Liver (tissue), 7 donors: ENCODE measurements at regions not wholly inside any gene's neighbourhood (a gene's known extent, or its start where the extent isn't known, plus 50 kb on each side); places are given as distances from the start of the nearest gene placed in this dataset.

ENCODE experiments used
- DNase-seq: peaks from one replicate; pipeline ENCODE4 v3.0.0-alpha.2; 2017; ENCODE audit warnings: low spot score
- H3K27ac ChIP-seq, 2 donors: one replicate each; pipeline ENCODE4 v1.7.0; 2013; ENCODE audit warnings: inconsistent platforms in 2 of 2, low read length in 2 of 2, control low read depth in 1 of 2, low read depth in 1 of 2, mild to moderate bottlenecking in 1 of 2
- H3K27me3 ChIP-seq, 4 donors: one replicate each; pipeline versions ENCODE4 v1.6.1 to v1.7.0; 2013; ENCODE audit warnings: low read length in 3 of 4, inconsistent platforms in 1 of 4, mild to moderate bottlenecking in 1 of 4, moderate library complexity in 1 of 4; ENCODE audit not compliant: control insufficient read depth in 4 of 4, insufficient read depth in 4 of 4
- H3K36me3 ChIP-seq, 4 donors: one replicate each; pipeline versions ENCODE4 v1.6.1 to v1.7.0; 2013; ENCODE audit warnings: low read length in 3 of 4, mild to moderate bottlenecking in 3 of 4, low read depth in 1 of 4, moderate library complexity in 1 of 4; ENCODE audit not compliant: control insufficient read depth in 4 of 4, insufficient read depth in 3 of 4
- H3K4me1 ChIP-seq, 4 donors: one replicate each; pipeline versions ENCODE4 v1.6.1 to v1.7.0; 2013; ENCODE audit warnings: low read length in 3 of 4, mild to moderate bottlenecking in 3 of 4, moderate library complexity in 1 of 4; ENCODE audit not compliant: control insufficient read depth in 4 of 4, insufficient read depth in 4 of 4
- H3K4me3 ChIP-seq, 3 donors: one replicate each; pipeline versions ENCODE4 v1.6.1 to v1.7.0; 2013; ENCODE audit warnings: low read length in 3 of 3, control low read depth in 1 of 3, low read depth in 1 of 3, mild to moderate bottlenecking in 1 of 3
- H3K9ac ChIP-seq, 2 donors: one replicate each; pipeline ENCODE4 v1.7.0; 2013; ENCODE audit warnings: low read length in 2 of 2, mild to moderate bottlenecking in 2 of 2, moderate library complexity in 2 of 2, control low read depth in 1 of 2, low read depth in 1 of 2
- H3K9me3 ChIP-seq, 4 donors: one replicate each; pipeline versions ENCODE4 v1.6.1 to v1.7.0; 2013; ENCODE audit warnings: low read length in 3 of 4; ENCODE audit not compliant: control insufficient read depth in 4 of 4
- EGR1 ChIP-seq, 2 donors: IDR thresholded peaks; 2 replicates each; pipeline ENCODE4 v1.6.1; 2016 to 2018; ENCODE audit warnings: antibody characterized with exemption in 2 of 2, low read depth in 2 of 2
- FOXA1 ChIP-seq: IDR thresholded peaks from 2 replicates; pipeline ENCODE4 v1.6.1; 2016; ENCODE audit warnings: antibody characterized with exemption
- FOXA2 ChIP-seq: IDR thresholded peaks from 2 replicates; pipeline ENCODE4 v1.6.1; 2016; ENCODE audit warnings: antibody characterized with exemption
- GABPA ChIP-seq, 2 donors: IDR thresholded peaks in 1 of 2; conservative IDR thresholded peaks in 1 of 2; 2 replicates each; pipeline ENCODE4 v1.6.1; 2016; ENCODE audit warnings: antibody characterized with exemption in 2 of 2, mild to moderate bottlenecking in 1 of 2, moderate library complexity in 1 of 2
- HNF4A ChIP-seq, 2 donors: conservative IDR thresholded peaks; 2 replicates each; pipeline ENCODE4 v1.6.1; 2016; ENCODE audit warnings: antibody characterized with exemption in 2 of 2, mild to moderate bottlenecking in 2 of 2
- HNF4G ChIP-seq: IDR thresholded peaks from 2 replicates; pipeline ENCODE4 v1.6.1; 2016; ENCODE audit warnings: antibody characterized with exemption
- JUND ChIP-seq, 2 donors: IDR thresholded peaks; 2 replicates each; pipeline ENCODE4 v1.6.1; 2016; ENCODE audit warnings: antibody characterized with exemption in 2 of 2
- NR2F2 ChIP-seq: IDR thresholded peaks from 2 replicates; pipeline ENCODE4 v1.6.1; 2016; ENCODE audit warnings: antibody characterized with exemption
- RXRA ChIP-seq, 2 donors: IDR thresholded peaks; 2 replicates each; pipeline ENCODE4 v1.6.1; 2017 to 2018; ENCODE audit warnings: antibody characterized with exemption in 2 of 2, mild to moderate bottlenecking in 1 of 2
- SP1 ChIP-seq: IDR thresholded peaks from 2 replicates; pipeline ENCODE4 v1.6.1; 2018; ENCODE audit warnings: antibody characterized with exemption, mild to moderate bottlenecking
- TAF1 ChIP-seq: conservative IDR thresholded peaks from 2 replicates; pipeline ENCODE4 v1.6.1; 2016; ENCODE audit warnings: antibody characterized with exemption, mild to moderate bottlenecking
- YY1 ChIP-seq: IDR thresholded peaks from 2 replicates; pipeline ENCODE4 v1.6.1; 2016; ENCODE audit warnings: antibody characterized with exemption, mild to moderate bottlenecking
- WGBS: extraction: QIAGEN DNeasy Blood & Tissue Kit; methylation state at CpG from one replicate; pipeline ENCODE4 v1.1.7; 2013; 5-methylcytosine and 5-hydroxymethylcytosine counted together
- TF ChIP-seq, protein P1 (sequence below): IDR thresholded peaks from 2 replicates; pipeline ENCODE4 v1.6.1; 2016; ENCODE audit warnings: antibody characterized with exemption
- TF ChIP-seq, protein P2 (sequence below): IDR thresholded peaks from 2 replicates; pipeline ENCODE4 v1.6.1; 2016; ENCODE audit warnings: antibody characterized with exemption
- TF ChIP-seq, protein P3 (sequence below): IDR thresholded peaks from 2 replicates; pipeline ENCODE4 v1.6.1; 2016; ENCODE audit warnings: antibody characterized with exemption
- TF ChIP-seq, protein P4 (sequence below): IDR thresholded peaks from 2 replicates; pipeline ENCODE4 v1.6.1; 2016; ENCODE audit warnings: antibody characterized with exemption, mild to moderate bottlenecking
- donor health status: healthy.
- donor health status: healthy.
- donor health status: healthy.
- donor health status: healthy.

DNA sequence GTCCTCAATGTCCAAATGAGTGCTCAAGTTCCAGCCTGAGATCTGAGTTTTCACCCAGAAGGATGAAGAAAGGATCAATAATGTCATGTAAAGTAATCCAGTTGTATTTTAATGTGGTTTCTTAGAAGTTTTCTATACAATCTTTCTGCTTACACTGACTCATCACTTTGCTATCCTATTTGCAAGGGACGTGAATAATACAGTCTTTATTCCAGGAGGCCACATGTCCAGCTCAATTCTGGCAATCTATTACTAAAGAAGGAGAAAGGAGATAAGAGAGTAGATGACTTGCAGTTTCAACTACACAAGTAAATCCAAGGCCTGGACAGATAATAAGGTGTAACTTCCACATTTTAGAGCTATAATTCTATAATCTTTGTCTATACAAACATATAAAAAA lies 601.1 kb upstream of the SETBP1 start:
- Histone ChIP-seq H3K9me3 (no peaks in the 10 kb centered on the region), H3K27ac (no peak overlapping the region), H3K9ac (no peak overlapping the region), H3K4me1 (no peaks in the 10 kb centered on the region), H3K36me3 (no peaks in the 10 kb centered on the region), H3K4me3 (no peak overlapping the region), H3K27me3 (no peaks in the 10 kb centered on the region)
- 38% methylated on average over 1 of the region's 1 CpG for WGBS
- no peak for DNase-seq
- no peak for TF ChIP-seq SP1

DNA sequence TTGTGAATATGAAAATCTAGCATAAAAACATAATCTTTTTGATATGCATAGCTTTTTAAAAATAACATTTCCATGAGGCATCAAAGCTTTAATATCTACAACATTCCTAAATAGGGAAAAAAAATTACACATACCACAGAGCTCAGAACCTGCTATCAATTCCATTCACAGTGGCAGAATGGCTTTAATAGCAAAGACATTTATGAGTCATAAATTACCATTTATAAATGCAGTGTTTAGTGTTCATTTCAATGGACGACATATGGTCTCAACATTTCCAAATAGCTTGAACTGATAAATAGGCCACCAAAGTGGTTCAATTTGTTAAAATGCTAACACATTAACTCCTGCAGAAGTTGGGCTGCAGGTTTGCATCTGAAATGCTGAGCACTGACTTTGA lies 600.6 kb upstream of the SETBP1 start:
- no peaks in the 10 kb centered on the region for H3K4me1 ChIP-seq
- no peak overlapping the region for H3K4me3 ChIP-seq
- no peak overlapping the region for H3K27ac ChIP-seq
- WGBS, result 80% methylated on average over 1 of the region's 1 CpG
- no peaks in the 10 kb centered on the region for H3K9me3 ChIP-seq
- H3K27me3 ChIP-seq, result no peaks in the 10 kb centered on the region
- no peaks in the 10 kb centered on the region for H3K36me3 ChIP-seq
- no peak overlapping the region for H3K9ac ChIP-seq
- TF ChIP-seq, protein P1, sequence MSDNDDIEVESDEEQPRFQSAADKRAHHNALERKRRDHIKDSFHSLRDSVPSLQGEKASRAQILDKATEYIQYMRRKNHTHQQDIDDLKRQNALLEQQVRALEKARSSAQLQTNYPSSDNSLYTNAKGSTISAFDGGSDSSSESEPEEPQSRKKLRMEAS, result no peak
- TF ChIP-seq HNF4G, result no peak
- TF ChIP-seq YY1, result no peak
- TF ChIP-seq FOXA1, result no peak
- TF ChIP-seq HNF4A (conservative IDR thresholded peaks at IDR 0.05), result no peak
- TF ChIP-seq, protein P2, sequence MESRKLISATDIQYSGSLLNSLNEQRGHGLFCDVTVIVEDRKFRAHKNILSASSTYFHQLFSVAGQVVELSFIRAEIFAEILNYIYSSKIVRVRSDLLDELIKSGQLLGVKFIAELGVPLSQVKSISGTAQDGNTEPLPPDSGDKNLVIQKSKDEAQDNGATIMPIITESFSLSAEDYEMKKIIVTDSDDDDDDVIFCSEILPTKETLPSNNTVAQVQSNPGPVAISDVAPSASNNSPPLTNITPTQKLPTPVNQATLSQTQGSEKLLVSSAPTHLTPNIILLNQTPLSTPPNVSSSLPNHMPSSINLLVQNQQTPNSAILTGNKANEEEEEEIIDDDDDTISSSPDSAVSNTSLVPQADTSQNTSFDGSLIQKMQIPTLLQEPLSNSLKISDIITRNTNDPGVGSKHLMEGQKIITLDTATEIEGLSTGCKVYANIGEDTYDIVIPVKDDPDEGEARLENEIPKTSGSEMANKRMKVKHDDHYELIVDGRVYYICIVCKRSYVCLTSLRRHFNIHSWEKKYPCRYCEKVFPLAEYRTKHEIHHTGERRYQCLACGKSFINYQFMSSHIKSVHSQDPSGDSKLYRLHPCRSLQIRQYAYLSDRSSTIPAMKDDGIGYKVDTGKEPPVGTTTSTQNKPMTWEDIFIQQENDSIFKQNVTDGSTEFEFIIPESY, result no peak
- TF ChIP-seq NR2F2, result no peak
- no peak for TF ChIP-seq GABPA (IDR thresholded peaks at IDR 0.05 in 1 of 2, conservative IDR thresholded peaks at IDR 0.05 in 1 of 2)
- no peak for TF ChIP-seq JUND (IDR thresholded peaks at IDR 0.05)
- no peak for TF ChIP-seq SP1
- no peak for DNase-seq

DNA sequence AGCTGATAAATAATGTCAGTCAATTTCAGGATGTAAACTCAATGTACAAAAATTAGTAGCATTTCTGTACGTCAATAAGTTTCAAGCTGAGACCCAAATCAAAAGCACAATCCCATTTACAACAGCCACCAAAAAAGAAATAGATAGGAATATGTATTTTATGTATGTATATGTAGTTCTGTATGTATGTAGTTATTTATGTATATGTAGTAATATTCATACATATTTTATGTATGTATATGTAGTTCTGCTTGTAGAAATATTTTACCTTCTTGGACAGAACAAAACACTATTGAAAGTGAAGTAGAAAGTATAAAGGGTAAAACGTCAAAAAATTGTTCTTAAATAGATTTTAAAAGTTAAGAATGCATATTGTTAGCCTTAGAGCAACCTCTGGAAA lies 591.0 kb upstream of the SETBP1 start:
- H3K9me3 ChIP-seq, result no peaks in the 10 kb centered on the region
- WGBS, result 65% methylated on average over 2 of the region's 2 CpGs

More for the DNA sequence above, 591.0 kb upstream of the SETBP1 start:
- no peak for DNase-seq
- H3K27me3 ChIP-seq, result no peaks in the 10 kb centered on the region
- H3K36me3 ChIP-seq, result no peaks in the 10 kb centered on the region
- TF ChIP-seq HNF4A (conservative IDR thresholded peaks at IDR 0.05) (no peak), EGR1 (IDR thresholded peaks at IDR 0.05; ENCODE audit: low read depth in 2 of 2) (no peak), GABPA (IDR thresholded peaks at IDR 0.05 in 1 of 2, conservative IDR thresholded peaks at IDR 0.05 in 1 of 2) (no peak), RXRA (IDR thresholded peaks at IDR 0.05) (no peak), TAF1 (no peak), YY1 (no peak), FOXA1 (no peak), HNF4G (no peak), FOXA2 (no peak), SP1 (no peak), JUND (IDR thresholded peaks at IDR 0.05) (no peak), NR2F2 (no peak)
- TF ChIP-seq, protein P3, sequence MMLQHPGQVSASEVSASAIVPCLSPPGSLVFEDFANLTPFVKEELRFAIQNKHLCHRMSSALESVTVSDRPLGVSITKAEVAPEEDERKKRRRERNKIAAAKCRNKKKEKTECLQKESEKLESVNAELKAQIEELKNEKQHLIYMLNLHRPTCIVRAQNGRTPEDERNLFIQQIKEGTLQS, result no peak
- TF ChIP-seq, protein P1, result no peak
- TF ChIP-seq, protein P4, sequence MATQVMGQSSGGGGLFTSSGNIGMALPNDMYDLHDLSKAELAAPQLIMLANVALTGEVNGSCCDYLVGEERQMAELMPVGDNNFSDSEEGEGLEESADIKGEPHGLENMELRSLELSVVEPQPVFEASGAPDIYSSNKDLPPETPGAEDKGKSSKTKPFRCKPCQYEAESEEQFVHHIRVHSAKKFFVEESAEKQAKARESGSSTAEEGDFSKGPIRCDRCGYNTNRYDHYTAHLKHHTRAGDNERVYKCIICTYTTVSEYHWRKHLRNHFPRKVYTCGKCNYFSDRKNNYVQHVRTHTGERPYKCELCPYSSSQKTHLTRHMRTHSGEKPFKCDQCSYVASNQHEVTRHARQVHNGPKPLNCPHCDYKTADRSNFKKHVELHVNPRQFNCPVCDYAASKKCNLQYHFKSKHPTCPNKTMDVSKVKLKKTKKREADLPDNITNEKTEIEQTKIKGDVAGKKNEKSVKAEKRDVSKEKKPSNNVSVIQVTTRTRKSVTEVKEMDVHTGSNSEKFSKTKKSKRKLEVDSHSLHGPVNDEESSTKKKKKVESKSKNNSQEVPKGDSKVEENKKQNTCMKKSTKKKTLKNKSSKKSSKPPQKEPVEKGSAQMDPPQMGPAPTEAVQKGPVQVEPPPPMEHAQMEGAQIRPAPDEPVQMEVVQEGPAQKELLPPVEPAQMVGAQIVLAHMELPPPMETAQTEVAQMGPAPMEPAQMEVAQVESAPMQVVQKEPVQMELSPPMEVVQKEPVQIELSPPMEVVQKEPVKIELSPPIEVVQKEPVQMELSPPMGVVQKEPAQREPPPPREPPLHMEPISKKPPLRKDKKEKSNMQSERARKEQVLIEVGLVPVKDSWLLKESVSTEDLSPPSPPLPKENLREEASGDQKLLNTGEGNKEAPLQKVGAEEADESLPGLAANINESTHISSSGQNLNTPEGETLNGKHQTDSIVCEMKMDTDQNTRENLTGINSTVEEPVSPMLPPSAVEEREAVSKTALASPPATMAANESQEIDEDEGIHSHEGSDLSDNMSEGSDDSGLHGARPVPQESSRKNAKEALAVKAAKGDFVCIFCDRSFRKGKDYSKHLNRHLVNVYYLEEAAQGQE, result no peak
- TF ChIP-seq, protein P2, result no peak
- no peak overlapping the region for H3K9ac ChIP-seq
- H3K4me1 ChIP-seq, result no peaks in the 10 kb centered on the region
- no peak overlapping the region for H3K27ac ChIP-seq
- no peak overlapping the region for H3K4me3 ChIP-seq
